ENCODE measurements at regions not wholly inside any gene's neighbourhood (a gene's known extent, or its start where the extent isn't known, plus 50 kb on each side); places are given as distances from the start of the nearest gene placed in this dataset.

DNA sequence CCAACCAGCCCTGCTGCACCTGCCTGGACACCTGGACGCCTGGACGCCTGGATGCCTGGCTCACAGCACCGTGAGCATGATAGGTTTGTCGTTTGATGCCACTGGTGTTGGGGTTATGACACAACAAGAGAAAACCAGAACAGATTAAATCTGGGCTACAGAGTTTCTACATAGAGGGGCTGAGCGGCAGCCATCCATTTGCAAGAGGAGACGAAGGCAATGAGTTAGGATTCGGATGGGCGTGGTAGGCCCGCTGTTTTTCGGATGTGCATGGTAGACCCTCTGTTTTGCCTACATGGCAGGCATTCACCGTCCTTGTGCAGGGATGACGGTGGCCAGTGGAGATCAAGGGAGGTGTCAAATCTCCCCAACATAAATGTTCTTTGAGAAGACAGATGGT is 121.5 kb upstream of the RNF32 start:
- TF ChIP-seq TAF1 (IDR thresholded peaks at IDR 0.05; ENCODE audit: low read depth), result no peak
- TF ChIP-seq, protein P1, sequence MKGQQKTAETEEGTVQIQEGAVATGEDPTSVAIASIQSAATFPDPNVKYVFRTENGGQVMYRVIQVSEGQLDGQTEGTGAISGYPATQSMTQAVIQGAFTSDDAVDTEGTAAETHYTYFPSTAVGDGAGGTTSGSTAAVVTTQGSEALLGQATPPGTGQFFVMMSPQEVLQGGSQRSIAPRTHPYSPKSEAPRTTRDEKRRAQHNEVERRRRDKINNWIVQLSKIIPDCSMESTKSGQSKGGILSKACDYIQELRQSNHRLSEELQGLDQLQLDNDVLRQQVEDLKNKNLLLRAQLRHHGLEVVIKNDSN (IDR thresholded peaks at IDR 0.05), result no peak
- TF ChIP-seq CREB1 (IDR thresholded peaks at IDR 0.05; ENCODE audit: low read depth), result no peak
- TF ChIP-seq REST (IDR thresholded peaks at IDR 0.05; ENCODE audit: low read depth), result no peak

Data from Ishikawa (cell line).